Mucosa of rectum (tissue), 2 donors: ENCODE measurements at regions not wholly inside any gene's neighbourhood (a gene's known extent, or its start where the extent isn't known, plus 50 kb on each side); places are given as distances from the start of the nearest gene placed in this dataset.

Experiments used
- H3K27ac ChIP-seq, 2 donors: one replicate each; pipeline ENCODE4 v1.7.0; 2013; ENCODE audit warnings: inconsistent platforms in 2 of 2, low read depth in 2 of 2, low read length in 2 of 2
- H3K27me3 ChIP-seq, 2 donors: one replicate each; pipeline ENCODE4 v1.7.0; 2013; ENCODE audit warnings: low read length in 2 of 2; ENCODE audit not compliant: control insufficient read depth in 2 of 2, insufficient read depth in 2 of 2
- H3K36me3 ChIP-seq, 2 donors: one replicate each; pipeline ENCODE4 v1.7.0; 2013; ENCODE audit warnings: low read length in 2 of 2; ENCODE audit not compliant: control insufficient read depth in 2 of 2, insufficient read depth in 2 of 2
- H3K4me1 ChIP-seq, 2 donors: one replicate each; pipeline ENCODE4 v1.7.0; 2013; ENCODE audit warnings: low read length in 2 of 2, mild to moderate bottlenecking in 1 of 2; ENCODE audit not compliant: control insufficient read depth in 2 of 2, insufficient read depth in 2 of 2
- H3K4me3 ChIP-seq, 2 donors: one replicate each; pipeline ENCODE4 v1.7.0; 2013; ENCODE audit warnings: low read length in 2 of 2
- H3K9ac ChIP-seq, 2 donors: one replicate each; pipeline ENCODE4 v1.7.0; 2013; ENCODE audit warnings: low read length in 2 of 2, low read depth in 1 of 2, mild to moderate bottlenecking in 1 of 2
- H3K9me3 ChIP-seq, 2 donors: one replicate each; pipeline ENCODE4 v1.7.0; 2013; ENCODE audit warnings: low read length in 2 of 2; ENCODE audit not compliant: control insufficient read depth in 2 of 2
- donor health status: healthy.
- donor health status: Normal muscosa, but diverticular disease.

DNA sequence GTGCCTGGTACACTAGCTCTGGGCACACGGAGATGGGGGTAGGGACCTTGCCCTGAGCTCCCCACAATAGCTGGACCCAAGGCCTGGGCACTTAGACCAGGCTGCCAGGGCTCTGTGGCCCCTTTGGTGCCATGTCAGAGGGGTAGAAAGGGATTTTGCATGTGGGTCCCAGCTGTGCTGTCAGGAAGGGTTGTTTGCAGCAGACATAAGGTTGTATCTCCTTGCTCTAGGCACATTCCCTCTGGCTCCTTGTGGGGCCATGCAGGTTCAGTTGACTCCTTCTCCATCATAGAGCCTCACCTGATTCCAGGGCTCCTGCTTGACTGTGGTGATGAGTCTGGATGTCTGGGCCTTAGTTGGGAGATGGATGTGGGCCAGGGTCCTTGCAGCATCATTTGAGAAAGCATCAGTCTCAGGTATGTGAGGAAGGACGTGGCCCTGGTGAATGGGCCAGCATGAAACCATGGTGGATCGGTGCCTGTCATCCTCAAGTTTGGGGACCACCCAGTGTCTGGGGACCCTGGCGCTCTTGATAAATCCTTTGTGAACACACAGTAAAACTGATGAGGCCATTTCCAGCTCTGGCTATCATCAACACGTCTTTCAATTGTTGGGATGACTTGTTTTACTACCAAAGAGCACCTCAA lies 461.9 kb upstream of the HS6ST1 start:
- Histone ChIP-seq H3K27me3 (no peaks in the 10 kb centered on the region), H3K4me1 (no peaks in the 10 kb centered on the region), H3K4me3 (no peak overlapping the region), H3K9ac (no peak overlapping the region), H3K9me3 (no peaks in the 10 kb centered on the region), H3K27ac (no peak overlapping the region), H3K36me3 (no peaks in the 10 kb centered on the region)

DNA sequence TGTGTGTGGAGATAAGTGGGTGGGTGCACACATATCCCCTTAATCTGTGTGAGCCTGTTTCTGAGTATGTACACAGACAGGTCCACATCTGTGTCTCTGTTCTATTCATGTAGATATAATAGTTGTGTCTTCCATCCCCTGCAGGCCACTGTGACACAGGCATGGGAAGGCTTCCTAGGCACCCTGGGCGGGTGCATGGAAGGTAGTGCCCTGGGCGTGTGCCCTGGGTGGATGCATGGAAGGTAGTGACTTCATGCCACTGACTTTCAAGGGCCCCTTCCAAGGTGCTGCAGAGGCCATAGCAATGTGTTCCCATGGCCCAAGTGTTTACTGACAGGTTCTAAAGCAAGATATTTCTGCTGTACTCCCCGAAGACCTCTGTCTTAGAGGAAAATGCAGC lies 462.5 kb upstream of the HS6ST1 start:
- Histone ChIP-seq H3K27me3 (no peaks in the 10 kb centered on the region), H3K9me3 (no peaks in the 10 kb centered on the region), H3K27ac (no peak overlapping the region), H3K9ac (no peak overlapping the region), H3K4me3 (no peak overlapping the region), H3K4me1 (no peaks in the 10 kb centered on the region), H3K36me3 (no peaks in the 10 kb centered on the region)

GRCh38 chr2:128781585-128782385 lies 463.1 kb upstream of the HS6ST1 start:
- Histone ChIP-seq H3K27ac (no peak overlapping the region), H3K4me1 (no peaks in the 10 kb centered on the region), H3K27me3 (no peaks in the 10 kb centered on the region), H3K36me3 (no peaks in the 10 kb centered on the region), H3K9me3 (no peaks in the 10 kb centered on the region), H3K4me3 (no peak overlapping the region), H3K9ac (no peak overlapping the region)

DNA sequence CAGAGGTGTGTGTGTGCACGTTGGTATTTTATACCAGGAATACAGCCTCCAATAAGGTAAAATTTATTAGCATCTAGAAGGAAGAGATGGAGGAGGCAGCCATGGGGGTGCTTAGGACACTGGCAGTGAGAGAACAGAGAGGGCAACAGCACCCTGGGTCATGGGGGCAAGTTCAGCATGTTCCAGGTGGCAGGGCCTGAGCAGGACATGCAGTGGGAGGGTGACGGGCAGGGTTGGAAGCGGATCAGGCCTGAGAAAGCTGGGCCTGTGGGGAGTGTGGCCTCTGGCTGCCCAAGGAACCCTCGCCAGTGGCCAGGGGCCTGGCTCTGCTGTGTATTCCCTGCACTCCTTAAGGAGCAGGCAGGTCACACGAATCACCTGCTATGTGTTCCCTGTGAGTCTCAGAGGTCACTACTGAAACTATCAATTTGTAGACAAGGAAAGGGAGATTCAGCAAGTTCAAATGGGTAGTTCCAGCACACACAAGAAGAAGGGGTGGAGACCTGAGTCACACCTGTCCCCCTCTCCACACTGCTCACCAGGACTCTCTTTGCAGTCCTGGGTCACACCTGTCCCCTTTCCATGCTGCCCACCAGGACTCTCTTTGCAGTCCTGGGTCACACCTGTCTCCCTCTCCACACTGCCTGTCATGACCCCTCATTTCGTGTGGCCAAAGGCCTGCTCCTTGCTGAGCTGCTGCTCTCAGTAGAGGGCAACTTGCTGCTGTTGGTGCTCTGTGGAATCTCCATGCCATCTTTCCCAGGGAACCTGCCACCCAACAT lies 463.9 kb upstream of the HS6ST1 start:
- Histone ChIP-seq H3K36me3 (no peaks in the 10 kb centered on the region), H3K4me3 (no peak overlapping the region), H3K27ac (no peak overlapping the region), H3K27me3 (no peaks in the 10 kb centered on the region), H3K9ac (no peak overlapping the region), H3K9me3 (no peaks in the 10 kb centered on the region), H3K4me1 (no peaks in the 10 kb centered on the region)

DNA sequence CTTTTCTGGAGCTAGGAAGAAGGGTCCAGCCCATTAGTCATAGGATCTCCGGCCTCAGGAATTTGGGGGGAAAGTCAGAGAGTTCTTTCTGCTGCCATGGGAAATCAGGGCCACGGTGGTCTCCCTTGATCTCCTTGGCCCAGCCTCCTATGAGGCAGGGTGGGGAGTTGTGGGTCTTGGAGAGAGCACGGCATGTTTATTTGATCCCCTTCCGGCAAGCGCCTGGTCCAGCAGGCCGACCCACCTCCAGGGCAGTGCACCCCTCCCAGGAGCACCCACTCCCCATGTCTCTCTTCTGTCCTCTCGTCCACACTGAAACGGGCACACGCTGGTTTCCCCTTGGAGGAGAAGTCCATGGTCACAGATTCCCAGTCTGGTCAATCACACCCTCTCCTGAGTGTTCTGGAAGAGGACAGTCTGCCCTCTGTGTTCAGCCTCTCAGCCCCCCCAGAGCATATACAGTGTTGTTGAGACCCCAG lies 464.6 kb upstream of the HS6ST1 start:
- no peak overlapping the region for H3K27ac ChIP-seq
- H3K4me1 ChIP-seq, result no peaks in the 10 kb centered on the region
- H3K9ac ChIP-seq, result no peak overlapping the region
- H3K4me3 ChIP-seq, result no peak overlapping the region
- H3K9me3 ChIP-seq, result no peaks in the 10 kb centered on the region
- H3K27me3 ChIP-seq, result no peaks in the 10 kb centered on the region
- H3K36me3 ChIP-seq, result no peaks in the 10 kb centered on the region

DNA sequence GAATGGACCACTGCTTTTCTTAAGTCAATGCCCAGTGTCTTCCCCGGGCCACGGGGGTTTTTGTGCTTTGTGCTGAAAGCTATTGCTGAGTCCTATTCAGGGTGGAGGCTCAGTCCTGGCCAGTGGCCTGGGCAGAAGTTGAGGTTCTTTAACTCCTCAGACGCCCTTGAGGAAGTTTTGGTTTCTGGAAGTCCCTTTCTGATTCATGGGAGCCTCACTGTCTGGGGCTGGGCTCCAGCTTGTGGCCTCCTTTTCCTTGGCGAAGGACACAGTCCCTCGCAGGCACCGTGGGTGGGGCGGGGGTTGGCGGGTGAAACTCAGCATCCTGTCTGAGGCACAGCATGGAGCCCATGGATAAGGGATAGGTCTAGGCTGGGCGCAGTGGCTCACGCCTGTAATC lies 465.2 kb upstream of the HS6ST1 start:
- no peaks in the 10 kb centered on the region for H3K36me3 ChIP-seq
- H3K27ac ChIP-seq, result no peak overlapping the region
- no peaks in the 10 kb centered on the region for H3K27me3 ChIP-seq
- no peak overlapping the region for H3K9ac ChIP-seq
- no peaks in the 10 kb centered on the region for H3K4me1 ChIP-seq
- no peaks in the 10 kb centered on the region for H3K9me3 ChIP-seq
- no peak overlapping the region for H3K4me3 ChIP-seq

DNA sequence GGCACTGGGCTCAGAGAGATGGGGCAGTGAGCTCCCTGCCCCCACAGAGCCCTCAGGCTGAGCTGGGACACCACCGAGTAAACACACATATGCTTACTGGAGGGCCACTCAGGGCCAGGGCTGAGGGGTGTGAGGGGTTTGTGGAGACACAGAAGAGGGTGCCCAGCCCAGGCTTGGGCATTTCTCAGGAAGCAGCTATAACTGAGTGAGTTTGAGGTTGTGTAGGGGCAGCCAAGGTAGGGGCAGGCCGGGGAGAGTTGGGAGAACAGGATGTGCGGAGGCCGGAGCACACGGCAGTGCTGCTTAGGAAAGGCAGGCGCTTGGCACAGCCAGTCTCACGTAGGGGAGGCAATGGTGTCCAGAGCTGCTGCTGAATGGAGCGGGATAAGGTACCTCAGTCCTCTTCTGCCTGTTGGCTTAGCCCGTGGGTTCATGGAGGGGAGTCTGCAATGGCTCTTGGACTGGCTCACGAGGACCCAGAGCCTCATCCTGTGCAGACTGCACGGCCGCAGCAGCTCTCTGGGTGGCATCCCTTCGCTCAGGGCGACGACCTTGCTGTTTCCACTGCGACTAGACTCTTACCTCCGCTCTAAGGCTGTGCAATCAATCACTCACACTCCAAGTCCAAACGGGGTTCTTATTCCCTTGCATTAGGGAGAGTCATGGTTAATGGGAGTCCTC lies 466.1 kb upstream of the HS6ST1 start:
- Histone ChIP-seq H3K4me1 (no peaks in the 10 kb centered on the region), H3K27ac (no peak overlapping the region), H3K4me3 (no peak overlapping the region), H3K9ac (no peak overlapping the region), H3K36me3 (no peaks in the 10 kb centered on the region), H3K27me3 (no peaks in the 10 kb centered on the region), H3K9me3 (no peaks in the 10 kb centered on the region)

DNA sequence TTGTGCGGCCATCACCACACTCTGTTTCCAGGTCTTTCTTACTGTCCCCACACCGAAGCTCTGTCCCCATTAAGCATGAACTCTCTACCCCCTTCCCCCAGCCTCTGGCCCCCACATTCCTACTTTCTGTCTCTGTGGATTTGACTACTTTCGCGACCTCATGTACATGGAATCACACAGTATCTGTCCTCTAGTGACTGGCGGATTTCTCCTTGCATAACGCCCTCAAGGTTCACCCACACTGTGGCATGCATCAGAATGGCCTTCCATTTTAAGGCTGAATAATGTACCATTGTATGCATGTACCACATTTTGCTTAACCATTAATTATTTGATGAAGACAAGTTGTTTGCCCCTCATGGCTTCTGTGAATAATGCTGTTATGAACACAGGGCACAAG lies 467.6 kb upstream of the HS6ST1 start:
- no peaks in the 10 kb centered on the region for H3K36me3 ChIP-seq
- H3K9me3 ChIP-seq, result no peaks in the 10 kb centered on the region
- no peaks in the 10 kb centered on the region for H3K27me3 ChIP-seq
- H3K27ac ChIP-seq, result no peak overlapping the region
- no peaks in the 10 kb centered on the region for H3K4me1 ChIP-seq
- no peak overlapping the region for H3K9ac ChIP-seq
- H3K4me3 ChIP-seq, result no peak overlapping the region

DNA sequence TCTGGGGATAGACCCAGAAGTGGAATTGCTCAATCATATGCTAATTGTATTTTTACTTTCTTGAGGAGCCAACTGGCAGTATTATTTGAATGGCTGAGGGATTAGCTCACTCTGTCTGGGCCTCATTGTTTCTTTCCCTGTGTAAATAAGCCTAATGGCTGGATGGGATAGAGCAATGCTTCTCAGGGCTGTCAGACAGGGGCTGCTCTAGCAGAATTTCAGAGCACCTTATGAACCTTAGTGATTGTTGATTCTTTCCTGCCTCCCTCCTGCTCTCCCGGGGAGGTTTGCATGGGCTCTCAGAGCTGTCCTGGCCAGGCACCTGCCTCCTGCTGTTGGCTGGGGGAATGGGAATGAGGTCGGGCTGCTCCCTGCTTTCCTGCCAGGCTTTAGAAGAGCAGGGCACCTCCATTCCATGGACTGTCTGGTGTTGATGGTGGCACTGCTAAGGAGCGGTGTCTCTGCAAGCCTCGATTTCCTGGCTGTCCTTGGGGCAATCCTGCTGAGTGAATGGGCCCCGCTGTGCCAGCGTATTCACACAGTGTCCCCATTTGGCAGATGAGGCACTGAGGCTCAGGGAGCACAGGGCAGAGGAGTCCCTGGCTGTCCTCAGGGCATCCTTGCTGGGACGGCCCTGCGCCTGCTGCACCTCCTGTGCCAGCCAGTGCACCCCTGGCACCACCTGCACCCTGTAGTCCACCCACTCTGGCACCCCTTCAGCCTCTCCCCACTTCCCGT lies 468.2 kb upstream of the HS6ST1 start:
- Histone ChIP-seq H3K4me1 (no peaks in the 10 kb centered on the region), H3K27ac (no peak overlapping the region), H3K27me3 (no peaks in the 10 kb centered on the region), H3K4me3 (no peak overlapping the region), H3K9ac (no peak overlapping the region), H3K9me3 (no peaks in the 10 kb centered on the region), H3K36me3 (no peaks in the 10 kb centered on the region)
